Stimulated activated CD4-positive, alpha-beta T cell treated with anti-CD3 and anti-CD28 coated beads, Interleukin-2, amount 100 ng/mL, for 24 hours (primary cell): ENCODE measurements at regions not wholly inside any gene's neighbourhood (a gene's known extent, or its start where the extent isn't known, plus 50 kb on each side); places are given as distances from the start of the nearest gene placed in this dataset.

Source experiments
- DNase-seq, 2 donors: peaks; one replicate each; pipeline ENCODE4 v3.0.0-alpha.2; 2020

- no peak for DNase-seq
Measured at GRCh38 chrX:22396408-22396807, 123.7 kb downstream of the CBLL2 start.

DNA sequence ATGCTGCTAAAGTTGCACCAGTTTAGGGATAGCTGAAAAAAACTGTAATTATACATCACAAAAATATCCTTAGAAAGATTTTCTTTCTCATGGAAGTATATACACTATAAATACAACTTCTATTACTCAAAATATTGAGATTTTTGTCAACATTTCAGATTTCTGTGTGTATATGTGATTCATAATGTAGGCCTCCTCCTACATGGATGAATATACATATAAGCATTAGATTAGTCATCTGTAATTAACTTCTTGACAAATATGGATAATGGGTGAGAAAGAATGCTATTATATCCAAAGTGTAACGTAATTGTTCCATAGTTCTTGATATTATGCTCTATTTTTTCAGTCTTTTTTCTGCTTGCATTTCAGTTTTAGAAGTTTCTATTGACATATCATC, 124.9 kb downstream of the CBLL2 start:
- no peak for DNase-seq

DNA sequence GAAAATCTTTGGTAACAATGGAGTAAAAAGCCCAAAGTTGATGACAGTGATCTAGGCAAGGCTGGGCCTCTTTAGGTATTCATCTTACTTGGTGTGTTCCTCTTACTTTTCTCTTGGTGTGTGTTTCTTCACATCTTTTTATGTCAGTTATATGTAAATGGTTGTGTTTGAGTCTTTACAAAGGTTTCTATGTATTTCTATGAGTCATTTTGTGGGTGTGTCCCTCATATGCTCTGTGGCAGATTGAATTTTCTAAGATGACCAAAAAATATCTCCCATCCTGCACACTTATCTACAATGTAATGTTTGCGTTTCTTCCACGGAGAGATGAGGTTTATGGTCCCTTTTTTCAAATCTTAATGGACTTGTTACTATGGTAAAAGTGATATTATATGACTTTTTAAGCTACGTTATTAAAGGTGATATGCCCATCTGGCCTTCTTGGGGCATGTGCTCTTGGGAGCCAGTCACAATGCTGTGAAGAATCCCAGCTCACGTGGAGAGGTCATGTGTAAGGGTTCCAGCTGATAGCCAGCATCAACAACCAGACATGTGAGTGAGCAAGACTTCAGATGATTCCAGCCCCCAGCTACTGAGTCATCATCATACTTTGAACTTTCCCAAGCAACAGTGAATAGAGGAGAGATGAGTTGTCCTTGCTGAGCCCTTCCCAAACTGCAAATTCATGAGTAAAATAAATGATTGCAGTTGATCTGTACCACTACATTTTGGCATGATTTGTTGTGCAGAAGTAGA, 126.9 kb downstream of the CBLL2 start:
- no peak for DNase-seq

GRCh38 chrX:22404297-22404696, 131.6 kb downstream of the CBLL2 start:
- DNase-seq = no peak

- no peak for DNase-seq
Measured at GRCh38 chrX:22406201-22406737, 133.6 kb downstream of the CBLL2 start.

DNA sequence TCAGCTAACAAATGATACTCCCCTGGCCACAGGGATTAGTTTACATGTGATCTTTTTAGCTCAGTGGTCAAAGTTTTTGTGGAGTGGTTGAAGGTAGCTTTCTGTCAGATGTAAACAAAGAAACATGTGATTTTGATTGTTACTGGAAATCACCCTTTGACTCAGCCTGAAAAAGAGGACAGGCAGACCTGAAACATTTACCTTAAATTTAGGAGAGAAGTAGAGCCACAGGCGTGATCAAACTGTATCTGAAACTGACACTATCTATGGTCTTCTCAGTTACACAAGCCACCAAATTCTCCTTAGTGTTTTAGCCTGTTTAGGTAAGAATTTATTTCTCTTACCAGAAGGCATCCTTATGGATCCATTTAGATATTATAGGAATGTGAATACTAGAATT, 136.7 kb downstream of the CBLL2 start:
- no peak for DNase-seq

DNA sequence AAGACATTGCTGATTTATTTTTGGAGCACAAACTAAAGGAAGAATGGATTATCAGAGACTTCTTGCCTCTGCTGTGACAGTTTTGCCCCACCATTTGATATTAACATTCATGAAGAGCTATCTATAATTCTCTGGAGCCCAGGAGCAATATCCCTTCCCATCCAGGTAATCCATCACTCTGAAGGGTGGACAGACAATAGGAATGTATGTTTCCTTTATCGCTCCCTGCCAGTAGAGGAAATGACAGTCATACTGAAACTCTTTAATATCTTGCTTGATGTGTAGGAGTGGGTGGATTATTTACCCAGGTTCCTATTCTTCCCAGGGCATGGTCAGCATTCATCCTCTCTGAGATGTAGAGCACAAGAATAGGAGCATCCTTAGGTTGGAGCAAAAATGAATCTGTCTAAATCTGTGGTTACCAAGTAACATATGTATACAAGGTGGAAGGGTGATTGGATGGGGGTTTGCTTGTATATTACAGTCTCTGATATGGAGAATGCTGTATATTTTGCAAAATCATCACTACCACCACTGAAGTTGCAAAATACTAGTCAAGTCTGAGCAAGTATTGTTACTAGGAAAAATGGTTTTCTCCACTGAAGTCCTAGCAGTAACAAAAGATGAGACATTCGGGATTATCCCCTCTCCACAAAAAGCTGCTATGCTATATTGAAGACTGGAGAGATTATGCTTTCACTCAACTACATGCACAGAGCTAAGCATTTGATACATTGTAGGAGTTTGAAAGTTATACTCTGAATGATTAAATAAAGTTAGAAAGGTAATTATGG, 151.6 kb downstream of the CBLL2 start:
- DNase-seq = no peak

GRCh38 chrX:22424919-22425318, 152.2 kb downstream of the CBLL2 start:
- no peak for DNase-seq

- no peak for DNase-seq
Measured at GRCh38 chrX:22429704-22430103, 157.0 kb downstream of the CBLL2 start.

DNA sequence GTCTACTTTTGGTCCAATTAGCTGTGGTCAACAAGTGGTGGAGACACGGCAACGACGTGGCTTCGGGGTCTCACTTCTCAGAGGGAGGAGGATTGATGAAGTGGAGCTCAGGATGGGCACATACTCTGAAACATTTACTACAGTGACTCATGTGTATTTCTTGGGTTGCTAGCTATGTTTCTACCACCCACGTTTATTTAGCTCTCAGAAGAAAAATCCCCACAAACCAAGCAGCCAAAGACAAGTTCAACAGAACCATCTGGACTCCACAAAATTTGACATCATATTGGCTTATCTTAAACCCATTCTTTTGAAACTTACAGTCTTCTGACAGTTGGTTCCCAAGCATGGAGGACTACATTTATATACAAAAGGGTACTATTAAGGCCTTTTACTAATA, 158.0 kb downstream of the CBLL2 start:
- no peak for DNase-seq

DNA sequence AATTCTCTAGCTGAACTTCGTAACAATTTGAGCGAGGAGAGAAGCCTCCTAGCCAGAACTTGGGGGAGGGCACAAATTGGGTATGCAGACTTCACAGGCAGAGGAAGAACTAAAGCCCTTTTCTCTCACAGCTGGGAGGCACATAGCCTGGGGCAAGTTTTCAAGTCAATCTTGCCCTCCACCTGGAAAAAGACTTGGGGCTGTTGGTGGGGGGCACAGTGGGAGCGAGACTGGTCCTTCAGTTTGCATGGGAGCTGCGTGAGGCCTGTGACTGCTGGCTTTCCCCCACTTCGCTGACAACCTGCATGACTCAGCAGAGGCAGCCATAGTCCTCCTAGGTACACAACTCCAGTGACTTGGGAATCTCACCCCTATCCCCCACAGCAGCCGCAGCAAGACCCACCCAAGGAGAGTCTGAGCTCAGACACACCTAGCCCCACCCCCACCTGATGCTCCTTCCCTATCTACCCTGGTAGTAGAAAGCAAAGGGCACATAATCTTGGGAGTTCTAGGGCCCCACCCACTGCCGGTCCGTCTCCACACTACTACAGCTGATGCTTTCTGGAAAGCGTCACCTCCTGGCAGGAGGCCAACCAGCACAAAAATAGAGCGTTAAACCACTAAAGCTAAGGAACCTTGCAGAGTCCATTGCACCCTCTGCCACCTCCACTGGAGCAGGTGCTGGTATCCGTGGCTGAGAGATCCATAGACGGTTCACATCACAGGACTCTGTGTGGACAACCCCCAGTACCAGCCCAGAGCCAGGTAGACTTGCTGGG, 160.8 kb downstream of the CBLL2 start:
- no peak for DNase-seq

DNA sequence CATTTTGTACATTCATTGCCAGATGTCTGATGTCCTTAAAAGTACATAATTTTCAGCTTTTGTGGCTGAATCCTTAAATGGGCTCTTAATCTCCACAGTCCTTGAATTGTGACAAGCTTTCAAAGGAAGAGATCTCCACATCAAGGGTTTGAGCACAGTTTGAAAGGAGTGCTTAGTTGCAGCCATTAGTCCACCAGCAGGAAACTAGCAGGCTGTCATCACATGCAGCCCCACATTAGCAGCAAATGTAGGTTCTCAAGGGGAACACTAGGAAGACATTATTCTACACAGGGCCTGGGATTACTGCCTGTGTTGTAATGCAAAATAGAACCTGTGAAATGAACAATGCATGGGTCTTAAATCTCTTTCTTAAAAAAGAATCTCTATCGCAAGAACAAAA, 173.2 kb downstream of the CBLL2 start:
- DNase-seq = no peak

GRCh38 chrX:22462959-22463358, 190.2 kb downstream of the CBLL2 start:
- no peak for DNase-seq

GRCh38 chrX:22467571-22467970, 194.9 kb downstream of the CBLL2 start:
- DNase-seq = no peak

- no peak for DNase-seq
Measured at GRCh38 chrX:22481436-22481835, 208.7 kb downstream of the CBLL2 start.

- DNase-seq = no peak
Measured at GRCh38 chrX:22486296-22486695, 213.6 kb downstream of the CBLL2 start.

DNA sequence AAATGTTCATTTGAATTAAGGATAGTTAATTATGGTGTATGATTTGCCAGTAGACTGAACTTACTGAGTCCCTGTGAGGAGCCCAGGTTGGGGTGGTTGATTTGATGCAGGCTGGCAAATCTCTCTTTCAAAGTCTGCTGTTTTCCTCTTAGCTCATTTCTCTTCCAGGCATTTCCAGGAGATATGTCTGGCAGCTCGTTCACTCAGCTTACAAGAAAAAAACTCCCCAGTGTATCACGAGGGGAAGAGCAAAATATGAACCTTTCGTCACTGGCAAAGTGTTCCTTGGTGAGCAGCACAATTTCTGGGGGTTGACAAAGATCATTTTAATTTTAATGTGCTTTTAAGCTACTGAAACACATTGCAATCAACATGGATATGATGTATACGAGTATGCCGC, 244.2 kb downstream of the CBLL2 start:
- no peak for DNase-seq

DNA sequence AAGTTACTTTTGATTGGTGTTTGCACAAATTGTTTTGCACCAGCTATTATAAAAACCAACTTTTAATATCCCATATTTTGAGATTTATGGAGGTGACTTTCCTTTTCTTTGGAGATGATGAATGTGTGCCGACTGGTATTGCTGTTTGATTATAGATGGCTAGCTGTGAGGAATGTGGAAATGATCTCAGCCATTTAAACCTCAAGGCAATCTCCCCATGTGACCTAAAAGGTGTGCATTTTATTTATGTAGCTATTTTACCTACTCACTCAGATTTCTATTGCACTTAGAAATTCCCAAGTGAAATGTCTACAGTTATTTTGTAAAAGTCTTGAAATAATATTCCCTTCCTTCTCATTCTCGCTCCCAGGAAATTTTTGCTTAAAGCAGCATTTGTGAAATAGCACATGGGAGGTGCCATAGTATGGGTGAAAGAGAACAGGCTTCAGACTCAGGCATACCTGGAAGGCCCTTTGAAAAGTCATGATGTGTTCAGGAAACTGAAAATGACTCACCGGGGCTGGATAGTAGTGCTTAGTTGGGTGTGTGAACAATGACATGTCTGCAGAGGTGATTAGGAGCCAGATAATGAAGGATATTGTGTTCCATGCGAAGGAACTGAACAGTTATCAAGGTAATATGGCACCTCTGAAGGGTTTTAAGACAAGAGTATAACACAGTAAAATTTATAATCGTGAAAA, 247.6 kb downstream of the CBLL2 start:
- no peak for DNase-seq

DNA sequence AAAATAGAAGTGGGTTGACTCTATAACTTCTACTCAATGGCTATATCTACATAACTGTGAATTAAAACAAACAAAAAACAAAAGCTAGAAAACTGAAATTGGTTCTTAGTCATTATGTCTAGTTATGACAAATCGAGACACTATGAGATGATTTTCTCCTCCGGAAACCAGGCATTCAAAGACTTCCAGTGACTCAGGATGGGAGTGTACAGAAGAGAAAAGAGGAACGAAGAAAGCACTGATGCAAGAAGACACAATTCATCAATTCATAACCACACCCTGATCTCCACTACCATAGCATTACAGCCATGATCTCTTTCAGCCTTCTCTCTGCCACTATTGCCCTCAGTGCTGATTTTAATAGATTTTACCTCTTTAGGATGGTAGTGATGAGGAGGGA, 253.6 kb downstream of the CBLL2 start:
- DNase-seq = no peak

GRCh38 chrX:22527302-22527701, 254.6 kb downstream of the CBLL2 start:
- DNase-seq = no peak

DNA sequence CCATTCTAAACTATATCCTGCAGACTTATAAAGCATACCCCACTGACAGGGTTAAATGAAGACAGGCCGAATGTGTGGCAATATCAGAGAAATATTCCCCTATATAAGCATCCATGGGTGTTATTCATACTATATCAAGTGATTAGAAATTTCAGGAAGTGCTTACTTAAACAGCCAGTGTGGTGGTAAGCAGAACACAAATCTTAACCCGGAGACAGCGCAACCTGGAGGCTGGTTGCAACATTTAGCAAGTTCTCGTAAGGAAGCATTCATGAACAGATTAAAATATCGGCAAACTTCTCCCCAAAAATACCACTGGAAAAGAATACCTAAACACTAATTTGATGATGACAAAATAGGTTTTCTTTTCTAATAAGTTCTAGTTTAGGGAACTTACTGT, 261.2 kb downstream of the CBLL2 start:
- DNase-seq = no peak

GRCh38 chrX:22534643-22535042, 261.9 kb downstream of the CBLL2 start:
- no peak for DNase-seq
